NCI-H2107 treated with DMSO at 0.1 percent for 48 hours (cell line): ENCODE measurements at regions not wholly inside any gene's neighbourhood (a gene's known extent, or its start where the extent isn't known, plus 50 kb on each side); places are given as distances from the start of the nearest gene placed in this dataset.
"Not testable (repeated sequence)": the region's sequence is repeated elsewhere in the genome, so short reads cannot be mapped to it uniquely, and the experiment has no call there.

Source experiments
- DNase-seq: peaks from one replicate; lab custom pipeline; 2025; ENCODE audit not compliant: unreplicated experiment; lab: John Stamatoyannopoulos, UW

DNA sequence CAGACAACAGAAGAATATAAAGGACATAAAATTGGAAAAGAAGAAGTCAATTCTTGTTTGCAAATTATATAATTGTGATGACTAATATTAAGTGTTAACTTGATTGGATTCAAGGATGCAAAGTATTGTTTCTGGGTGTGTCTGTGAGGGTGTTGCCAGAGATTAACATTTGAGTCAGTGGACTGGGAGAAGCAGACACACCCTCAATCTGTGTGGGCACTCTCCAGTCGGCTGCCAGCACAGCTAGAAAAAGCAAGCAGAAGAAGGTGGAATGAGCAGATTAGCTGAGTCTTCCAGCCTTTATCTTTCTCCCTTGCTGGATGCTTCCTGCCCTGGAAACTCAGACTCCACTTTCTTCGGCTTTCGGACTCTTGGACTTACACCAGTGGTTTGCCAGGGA is 51.7 kb downstream of the UBE2NL start:
- DNase-seq: no peak

GRCh38 chrX:143940119-143940518 is 56.2 kb downstream of the UBE2NL start:
- no peak for DNase-seq

- no peak for DNase-seq
Observed at GRCh38 chrX:143945171-143945570, 61.3 kb downstream of the UBE2NL start.

- no peak for DNase-seq
Observed at GRCh38 chrX:143964549-143964948, 80.7 kb downstream of the UBE2NL start.

GRCh38 chrX:143988356-143988755 is 104.5 kb downstream of the UBE2NL start:
- DNase-seq: no peak

DNA sequence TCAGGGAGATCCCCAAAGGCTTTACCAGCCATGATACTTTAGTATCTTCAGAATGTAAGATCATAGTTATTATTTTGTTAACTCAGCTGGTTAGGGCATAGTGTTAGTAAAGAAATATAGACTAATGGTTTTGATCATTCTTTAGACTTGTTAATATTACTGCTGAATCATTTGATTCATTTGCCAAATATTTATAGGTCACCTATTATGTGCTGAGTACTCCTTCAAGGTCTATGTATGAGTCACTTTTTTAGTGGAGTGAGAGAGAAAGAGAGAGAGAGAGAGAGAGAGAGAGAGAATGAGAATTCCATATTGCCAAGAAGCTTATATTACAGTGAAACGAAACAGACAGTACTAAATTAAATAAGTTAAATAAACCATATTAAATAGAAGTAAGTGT is 110.3 kb downstream of the UBE2NL start:
- no peak for DNase-seq

GRCh38 chrX:143998261-143998660 is 114.4 kb downstream of the UBE2NL start:
- DNase-seq: no peak

DNA sequence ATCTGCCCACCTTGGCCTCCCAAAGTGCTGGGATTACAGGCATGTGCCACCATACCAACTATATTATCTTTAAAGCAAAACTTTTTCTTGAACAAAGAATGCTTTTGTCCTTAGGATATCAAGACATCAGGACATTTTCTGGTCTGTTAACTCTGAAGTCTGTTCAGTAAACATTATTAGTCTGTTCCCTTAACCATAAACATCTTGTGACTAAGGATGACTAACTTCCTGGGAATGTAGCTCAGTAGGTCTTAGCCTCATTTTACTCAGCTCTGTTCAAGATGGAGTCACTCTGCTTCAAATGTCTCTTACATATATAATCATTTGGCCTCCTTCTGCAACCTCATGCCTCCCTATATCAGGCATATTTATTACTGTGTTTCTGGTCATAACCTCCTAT is 122.9 kb downstream of the UBE2NL start:
- DNase-seq: no peak

DNA sequence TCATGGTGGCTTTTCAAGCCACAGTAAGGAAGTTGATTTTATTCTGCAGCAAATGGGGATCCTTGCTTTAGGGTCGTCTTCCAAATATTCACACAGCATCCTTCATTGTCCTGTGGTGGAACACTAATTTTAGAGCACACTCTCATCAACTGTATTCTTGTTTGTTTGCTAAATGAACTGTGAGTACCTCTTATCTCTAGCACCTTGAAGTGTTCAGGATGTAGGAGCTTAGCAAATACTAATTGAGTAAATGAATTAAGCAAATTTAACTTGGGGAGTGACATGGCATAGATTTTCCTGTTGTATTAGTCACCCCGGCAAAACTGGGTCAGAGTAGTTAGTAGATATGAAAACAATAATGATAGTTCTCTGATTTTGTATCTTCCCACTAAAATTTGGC is 156.9 kb downstream of the UBE2NL start:
- DNase-seq: no peak

DNA sequence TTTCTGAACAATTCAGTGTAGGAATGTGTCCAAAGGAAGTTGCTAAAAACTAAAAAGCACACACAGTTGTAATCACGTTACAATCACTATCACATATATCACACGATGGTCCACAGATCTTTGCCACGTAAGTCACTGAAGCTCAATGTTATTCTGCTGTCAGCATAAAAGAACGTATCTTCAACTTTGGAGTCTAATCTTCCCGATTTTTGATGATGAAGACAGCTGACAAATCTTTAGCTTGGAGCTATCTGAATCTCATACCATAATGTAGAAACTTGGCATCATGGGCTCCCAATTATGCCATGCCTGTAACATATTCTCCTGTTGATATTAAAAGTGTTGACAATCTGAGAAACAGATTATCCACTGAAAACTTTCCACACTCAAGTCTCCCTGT is 158.4 kb downstream of the UBE2NL start:
- no peak for DNase-seq

GRCh38 chrX:144075432-144075831 is 191.6 kb downstream of the UBE2NL start:
- no peak for DNase-seq

DNA sequence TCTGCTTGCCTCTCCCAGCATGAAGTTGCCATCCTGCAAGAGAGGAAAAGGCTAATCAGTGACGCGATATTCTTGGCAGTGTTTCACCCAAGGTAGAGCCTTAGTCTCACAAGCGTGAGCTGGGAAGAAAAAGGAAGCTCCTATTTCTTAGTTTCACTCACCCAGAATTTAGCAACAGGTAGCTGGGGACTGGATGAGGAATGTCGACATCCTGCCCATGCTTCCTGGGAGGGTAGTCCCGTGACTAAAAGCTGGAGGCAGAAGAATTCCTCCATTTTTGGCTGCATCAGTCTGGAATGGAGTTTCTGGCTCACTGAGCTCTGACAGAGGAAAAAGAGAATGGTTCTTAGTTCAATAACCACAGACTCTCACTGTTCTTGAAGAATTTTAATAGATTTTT is 198.4 kb downstream of the UBE2NL start:
- DNase-seq: not testable (repeated sequence)

DNA sequence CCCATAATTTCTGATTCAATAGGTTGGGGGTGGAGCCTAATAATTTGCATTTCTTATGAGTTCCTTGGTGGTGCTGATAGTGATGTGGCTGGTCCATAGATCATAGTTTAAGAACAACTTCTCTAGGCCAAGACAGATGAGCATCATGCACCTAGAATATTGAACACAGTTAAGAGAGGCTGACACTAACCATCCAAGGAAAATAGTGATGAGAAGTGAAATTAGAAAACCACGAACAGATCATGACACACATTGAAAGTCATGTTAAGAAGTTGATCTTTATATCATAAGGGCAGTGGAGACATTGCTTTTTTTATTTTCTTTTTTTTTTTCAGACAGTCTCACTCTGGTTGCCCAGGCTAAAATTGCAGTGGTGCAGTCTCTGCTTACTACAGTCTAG is 205.8 kb downstream of the UBE2NL start:
- DNase-seq: not testable (repeated sequence)

DNA sequence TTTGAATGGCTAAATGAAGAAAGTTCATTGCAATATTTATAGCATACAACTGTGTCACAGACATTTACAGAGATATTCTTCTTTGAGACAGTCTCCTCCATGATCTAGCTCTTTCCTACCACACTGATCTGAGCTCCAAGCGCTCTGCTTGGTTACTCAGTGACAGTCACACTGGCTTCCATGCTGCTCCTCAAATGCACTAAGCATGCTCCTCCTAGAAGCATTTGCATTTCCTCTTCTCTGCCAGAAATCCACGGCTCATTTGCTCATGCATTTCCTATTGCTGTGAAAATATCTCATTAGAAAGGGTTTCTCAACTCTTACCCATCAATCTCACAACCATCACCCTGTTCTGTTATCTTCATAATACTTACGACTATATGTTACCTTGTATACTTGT is 208.2 kb downstream of the UBE2NL start:
- not testable (repeated sequence) for DNase-seq

- DNase-seq: not testable (repeated sequence)
Observed at GRCh38 chrX:144119490-144119889, 235.6 kb downstream of the UBE2NL start.

GRCh38 chrX:144121566-144121965 is 237.7 kb downstream of the UBE2NL start:
- DNase-seq: not testable (repeated sequence)

DNA sequence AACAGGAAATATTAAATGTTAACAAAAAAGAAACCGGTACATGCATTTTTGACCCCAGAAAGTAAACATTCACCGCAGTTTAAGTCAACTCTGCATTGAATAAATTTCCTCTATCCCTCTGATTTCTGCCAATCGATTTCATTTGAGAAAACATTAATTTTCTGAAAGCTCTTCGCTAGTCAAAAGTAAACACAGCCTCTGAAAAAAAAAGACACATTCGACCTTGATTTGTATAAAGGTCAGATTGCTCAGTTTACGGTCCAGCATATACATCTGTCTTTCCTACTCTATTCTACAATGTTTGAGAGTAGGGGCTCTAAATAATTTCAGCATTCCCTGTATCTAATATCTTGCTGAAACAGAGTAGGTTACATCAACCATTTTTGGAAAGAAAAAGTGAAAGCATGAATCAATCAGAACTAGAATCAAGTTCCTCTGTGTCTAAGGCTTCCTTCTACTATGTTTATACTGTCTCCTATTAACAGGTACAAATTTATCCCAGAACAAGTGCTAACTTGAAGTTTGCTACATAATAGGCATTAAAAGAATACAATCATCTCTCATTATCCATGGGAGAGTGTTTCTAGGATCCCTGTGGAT is 243.8 kb downstream of the UBE2NL start:
- DNase-seq: not testable (repeated sequence)

DNA sequence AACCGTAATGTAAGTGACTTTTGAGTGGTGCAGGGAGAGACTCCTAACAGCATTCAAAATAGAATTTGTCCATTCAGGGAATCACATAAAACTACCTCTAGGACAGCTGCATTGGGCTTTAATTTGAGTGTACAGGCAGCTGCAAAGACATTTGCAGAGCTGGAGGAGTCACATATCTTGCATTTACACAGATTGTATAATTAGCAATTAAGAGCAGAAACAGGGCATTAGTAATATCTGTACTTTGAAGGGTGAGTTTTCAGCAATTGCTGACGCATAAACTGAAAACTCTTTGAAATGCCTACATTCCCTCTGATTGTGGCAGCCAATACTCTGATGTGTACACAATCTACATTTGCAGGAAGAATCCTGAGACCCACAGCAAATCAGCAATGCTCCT is 245.6 kb downstream of the UBE2NL start:
- DNase-seq: not testable (repeated sequence)

DNA sequence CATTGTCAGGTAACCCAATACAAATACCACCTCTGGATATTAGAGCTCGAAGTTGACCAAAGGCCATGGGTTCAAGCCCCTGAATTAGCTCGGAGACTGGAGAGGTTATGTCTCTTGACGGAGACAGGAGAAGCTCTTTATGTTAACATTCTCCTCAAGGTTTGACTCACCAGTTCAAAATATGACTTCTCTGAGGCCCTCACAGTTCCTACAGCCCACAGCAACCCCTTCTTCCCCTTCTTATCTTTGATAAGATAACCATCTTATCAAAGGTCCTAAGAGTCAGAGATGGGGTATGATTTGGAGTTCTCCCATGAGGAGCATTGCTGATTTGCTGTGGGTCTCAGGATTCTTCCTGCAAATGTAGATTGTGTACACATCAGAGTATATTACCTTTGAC is 246.6 kb downstream of the UBE2NL start:
- DNase-seq: not testable (repeated sequence)

- DNase-seq: not testable (repeated sequence)
Observed at GRCh38 chrX:144131080-144131479, 247.2 kb downstream of the UBE2NL start.

DNA sequence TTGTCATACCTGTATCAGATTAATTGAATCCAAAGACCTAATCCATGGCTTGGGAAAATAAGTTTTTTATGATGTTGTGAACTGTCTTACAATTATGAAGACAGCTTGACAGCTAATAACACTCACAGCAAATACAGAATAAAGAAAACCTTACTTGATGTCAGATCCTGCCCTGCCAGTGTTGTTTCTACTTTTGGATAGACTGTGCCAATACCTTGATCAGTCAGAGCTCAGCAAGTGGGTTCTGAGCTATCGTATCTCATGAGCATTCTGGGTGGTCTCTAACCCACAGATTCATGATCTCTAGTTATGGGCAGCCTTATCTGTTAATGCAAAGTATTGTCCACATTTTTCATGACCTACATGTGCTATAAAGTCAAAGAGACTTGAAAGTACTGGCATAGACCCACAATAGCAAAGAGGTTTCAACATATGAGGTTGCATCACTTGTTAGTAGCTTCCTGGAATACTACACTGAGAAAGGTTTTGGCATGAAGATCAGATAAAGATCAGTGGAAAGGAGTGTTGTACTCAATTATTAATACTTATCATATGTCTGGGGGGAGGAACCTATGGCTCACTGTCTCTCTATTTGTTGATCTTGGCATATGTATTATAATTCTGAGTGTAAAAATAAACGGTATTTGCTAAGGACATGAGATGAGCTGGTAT is 250.7 kb downstream of the UBE2NL start:
- DNase-seq: not testable (repeated sequence)

GRCh38 chrX:144154474-144154873 is 270.6 kb downstream of the UBE2NL start:
- not testable (repeated sequence) for DNase-seq

DNA sequence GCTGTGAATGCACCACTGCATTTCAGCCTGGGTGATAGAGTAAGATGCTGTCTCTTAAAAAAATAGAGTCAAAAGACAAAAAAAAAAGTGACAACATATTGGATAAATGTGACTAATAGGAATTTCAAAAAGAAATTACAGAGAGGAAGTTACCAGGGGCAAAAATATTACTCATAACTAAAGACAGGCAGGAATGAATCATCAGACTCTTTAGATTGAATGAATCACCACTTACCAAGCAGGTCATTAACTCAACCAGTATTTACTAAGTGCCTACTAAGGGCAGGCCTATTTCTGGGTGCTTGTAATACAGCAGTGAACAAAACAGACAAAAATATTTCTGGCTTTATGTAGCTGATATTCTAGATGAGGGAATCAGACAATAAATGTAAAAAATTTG is 301.3 kb downstream of the UBE2NL start:
- not testable (repeated sequence) for DNase-seq
